COLO668 (cell line): ENCODE measurements at regions not wholly inside any gene's neighbourhood (a gene's known extent, or its start where the extent isn't known, plus 50 kb on each side); places are given as distances from the start of the nearest gene placed in this dataset.
"Not testable (repeated sequence)": the region's sequence is repeated elsewhere in the genome, so short reads cannot be mapped to it uniquely, and the experiment has no call there.

ENCODE experiments used
- DNase-seq: peaks from one replicate; lab custom pipeline; 2025; ENCODE audit not compliant: unreplicated experiment; lab: John Stamatoyannopoulos, UW

DNA sequence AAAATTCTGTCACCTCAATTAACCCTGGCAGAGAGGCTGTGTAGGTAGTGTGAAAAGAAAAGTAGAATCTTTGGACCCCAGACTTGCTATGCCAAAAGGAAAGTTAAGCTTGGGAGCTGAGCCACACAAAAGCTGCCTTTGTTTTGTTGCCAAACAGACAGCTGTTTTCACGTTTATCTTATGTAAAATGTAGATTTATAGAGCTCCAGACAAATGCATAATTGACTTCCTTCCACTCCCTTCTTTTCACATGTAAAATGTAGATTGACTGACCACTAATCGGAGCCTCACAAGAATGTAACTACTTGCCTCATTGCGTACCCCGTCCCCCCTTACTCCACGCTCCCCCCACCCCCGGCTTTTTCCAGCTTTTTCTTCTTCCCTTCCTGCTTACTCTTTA lies 2302.2 kb upstream of the RAG2 start:
- no peak for DNase-seq

DNA sequence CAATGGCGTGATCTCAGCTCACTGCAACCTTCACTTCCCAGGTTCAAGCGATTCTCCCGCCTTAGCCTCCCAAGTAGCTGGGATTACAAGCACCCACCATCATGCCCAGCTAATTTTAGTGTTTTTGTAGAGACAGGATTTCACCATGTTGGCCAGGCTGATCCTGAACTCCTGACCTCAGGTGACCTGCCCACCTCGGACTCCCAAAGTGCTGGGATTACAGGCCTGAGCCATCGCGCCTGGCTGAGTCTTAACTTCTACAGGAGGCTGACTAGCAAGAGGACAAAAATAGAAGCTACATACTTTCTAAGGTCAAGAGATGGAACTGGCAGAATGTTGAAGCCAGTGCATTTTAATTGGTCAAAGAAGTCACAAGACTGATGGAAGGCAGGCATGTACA lies 2296.2 kb upstream of the RAG2 start:
- not testable (repeated sequence) for DNase-seq

DNA sequence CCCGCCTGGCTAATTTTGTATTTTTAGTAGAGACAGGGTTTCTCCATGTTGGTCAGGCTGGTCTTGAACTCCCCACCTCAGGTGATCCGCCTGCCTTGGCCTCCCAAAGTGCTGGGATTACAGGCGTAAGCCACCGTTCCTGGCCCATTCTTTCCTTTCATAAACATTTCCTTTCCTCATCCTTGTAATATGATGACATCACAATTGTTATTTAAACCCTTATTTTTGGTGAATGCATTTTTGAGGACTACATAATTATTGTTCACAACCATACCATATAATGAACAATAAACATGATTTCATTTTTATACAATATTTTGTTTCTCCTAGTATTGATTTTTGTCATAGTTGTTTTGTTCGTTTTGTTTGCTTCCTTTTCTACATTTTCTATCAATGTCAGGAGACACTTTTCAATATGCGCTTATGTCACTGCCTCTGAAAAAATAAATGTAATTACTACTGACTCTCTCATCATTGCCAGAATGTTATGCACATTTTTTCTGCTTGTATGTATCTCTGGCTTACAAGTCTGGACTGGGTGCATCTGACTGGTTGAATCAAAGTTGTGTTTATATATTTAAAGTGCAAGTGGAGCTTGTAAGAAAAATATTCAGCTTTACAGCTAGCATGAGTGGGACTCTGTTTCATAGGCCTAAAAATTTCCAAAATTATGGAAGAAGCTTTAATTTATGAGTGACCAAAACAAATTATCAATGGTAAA lies 2286.3 kb upstream of the RAG2 start:
- DNase-seq, result no peak

DNA sequence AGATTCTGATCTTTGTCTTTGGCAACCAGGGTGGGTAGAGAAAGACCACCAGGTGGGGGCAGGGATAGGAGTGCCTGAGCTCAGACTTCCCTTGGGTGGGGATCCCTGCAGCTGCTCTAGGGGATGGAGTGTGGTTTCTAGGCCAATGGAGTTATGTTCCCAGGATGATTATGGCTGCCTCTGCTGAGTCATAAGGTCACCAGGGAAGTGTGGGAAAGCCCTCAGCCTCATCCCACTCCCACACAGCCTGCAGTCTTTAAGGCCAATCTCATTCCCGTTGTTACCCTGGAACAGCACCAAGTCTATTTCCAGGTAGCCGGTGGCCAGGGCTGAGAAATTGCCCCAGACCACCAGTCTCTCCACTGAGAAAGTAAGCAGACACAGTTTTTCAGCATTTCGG lies 2269.3 kb upstream of the RAG2 start:
- no peak for DNase-seq

DNA sequence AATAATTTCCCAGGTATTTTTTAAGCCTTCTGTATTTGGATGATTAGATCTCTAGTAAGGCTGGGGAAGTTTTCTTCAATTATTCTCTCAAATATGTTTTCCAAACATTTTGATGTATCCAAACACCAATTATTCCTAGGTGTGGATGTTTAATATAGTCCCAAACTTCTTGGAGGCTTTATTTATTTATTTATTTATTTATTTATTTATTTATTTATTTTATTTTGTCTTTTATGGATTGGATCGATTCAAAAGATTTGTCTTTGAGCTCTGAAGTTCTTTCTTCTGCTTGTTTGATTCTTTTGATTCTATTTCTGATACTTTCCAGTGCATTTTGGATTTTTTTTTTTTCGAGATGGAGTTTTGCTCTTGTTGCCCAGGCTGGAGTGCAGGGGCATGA lies 2267.9 kb upstream of the RAG2 start:
- no peak for DNase-seq

DNA sequence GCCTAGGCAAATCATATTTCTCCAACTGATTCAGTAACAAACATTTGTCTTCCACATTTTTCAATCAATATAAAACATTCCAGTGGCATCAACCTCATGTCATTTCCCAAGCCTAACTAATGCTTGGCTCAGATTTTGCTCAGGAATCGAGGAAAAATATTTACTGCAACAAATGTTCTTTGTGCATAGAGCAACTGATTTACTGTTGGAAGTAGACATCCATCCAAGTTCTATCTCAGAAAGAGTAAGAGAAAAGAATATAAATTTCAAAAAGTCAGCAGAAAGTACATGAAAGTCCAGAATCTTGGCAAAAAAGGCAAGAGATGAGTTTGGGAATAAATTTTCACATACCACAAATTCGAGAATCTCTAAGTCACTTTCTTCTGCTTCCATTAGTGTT lies 2245.0 kb upstream of the RAG2 start:
- DNase-seq, result no peak

DNA sequence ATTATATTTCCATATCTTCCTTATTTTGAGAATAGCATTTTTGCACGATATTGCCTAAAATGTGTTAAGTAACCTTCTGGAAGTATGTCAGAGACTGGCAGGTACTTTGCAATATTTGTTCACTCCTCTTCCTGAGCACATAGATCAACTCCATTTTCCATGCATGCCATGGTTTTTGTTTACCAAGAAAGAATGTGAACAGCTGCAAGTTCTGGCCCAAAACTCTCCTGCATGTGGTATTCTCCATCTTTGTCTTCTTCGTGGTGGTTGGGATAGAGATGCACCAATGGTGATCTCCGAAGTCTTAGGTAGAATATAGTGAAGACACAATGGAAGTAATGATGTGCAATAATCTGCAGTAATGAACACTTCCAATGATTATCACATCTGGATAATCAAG lies 2241.0 kb upstream of the RAG2 start:
- no peak for DNase-seq

DNA sequence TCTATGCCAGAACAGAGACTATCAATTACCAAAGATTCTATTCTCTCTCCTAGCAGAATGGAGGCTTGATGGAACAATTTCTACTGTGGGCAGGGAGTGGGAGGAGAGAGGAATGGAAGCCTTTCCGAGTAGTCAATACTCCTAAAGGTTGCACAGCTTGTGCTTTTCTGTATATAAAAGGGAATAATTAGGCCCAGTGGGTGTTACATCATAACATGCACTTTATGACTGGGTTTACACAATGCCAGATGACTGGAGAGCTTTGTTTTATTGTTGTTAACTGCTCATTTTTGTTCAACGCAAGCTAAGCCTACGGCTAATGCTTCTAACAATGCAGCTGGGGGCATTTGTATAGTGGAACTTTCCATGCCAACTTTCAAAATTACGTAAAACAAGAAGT lies 2237.9 kb upstream of the RAG2 start:
- no peak for DNase-seq

DNA sequence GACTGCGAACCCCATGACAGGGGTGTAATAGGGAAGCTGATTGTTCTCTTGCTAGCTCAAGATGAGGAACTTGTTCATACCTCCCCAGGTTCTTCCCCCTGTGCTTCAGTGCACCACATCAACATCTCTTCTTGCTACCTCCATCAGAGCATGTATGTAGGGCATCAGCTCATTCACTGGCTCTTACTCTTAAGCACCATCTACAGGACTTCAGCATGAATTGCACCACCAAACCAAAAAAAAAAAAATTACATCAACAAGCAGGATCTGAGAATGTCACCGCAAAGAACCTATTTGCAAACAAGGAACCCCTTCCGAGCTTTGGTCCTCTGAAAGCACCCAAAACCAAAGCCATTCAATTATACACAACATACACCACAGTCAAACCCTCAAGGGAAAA lies 2226.5 kb upstream of the RAG2 start:
- no peak for DNase-seq

DNA sequence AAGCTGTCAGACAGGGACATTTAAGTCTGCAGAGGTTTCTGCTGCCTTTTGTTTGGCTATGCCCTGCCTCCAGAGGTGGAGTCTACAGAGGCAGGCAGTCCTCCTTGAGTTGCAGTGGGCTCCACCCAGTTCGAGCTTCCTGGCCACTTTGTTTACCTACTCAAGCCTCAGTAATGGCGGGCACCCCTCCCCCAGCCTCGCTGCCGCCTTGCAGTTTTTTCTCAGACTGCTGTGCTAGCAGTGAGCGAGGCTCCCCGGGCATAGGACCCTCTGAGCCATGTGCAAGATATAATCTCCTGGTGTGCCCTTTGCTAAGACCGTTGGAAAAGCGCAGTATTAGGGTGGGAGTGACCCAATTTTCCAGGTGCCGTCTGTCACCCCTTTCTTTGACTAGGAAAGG lies 2223.8 kb upstream of the RAG2 start:
- DNase-seq, result not testable (repeated sequence)

DNA sequence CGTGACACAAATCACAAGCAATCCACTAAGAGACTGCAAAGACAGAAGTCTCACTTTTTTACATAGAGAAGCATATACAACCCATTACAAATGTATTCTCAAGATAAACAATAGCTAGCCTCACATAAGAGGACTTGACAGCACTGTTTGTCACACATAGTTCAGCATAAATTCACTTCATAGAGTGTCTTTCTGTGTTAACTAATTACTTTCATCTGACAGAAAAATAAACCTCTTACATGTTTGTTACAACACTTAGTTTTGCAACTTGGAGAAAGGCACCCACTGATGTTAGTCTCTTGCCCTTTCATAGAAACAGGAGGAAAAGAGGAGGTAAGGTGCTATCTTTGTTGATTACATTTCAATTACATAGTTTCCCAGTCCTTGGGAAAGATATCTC lies 2221.9 kb upstream of the RAG2 start:
- no peak for DNase-seq

DNA sequence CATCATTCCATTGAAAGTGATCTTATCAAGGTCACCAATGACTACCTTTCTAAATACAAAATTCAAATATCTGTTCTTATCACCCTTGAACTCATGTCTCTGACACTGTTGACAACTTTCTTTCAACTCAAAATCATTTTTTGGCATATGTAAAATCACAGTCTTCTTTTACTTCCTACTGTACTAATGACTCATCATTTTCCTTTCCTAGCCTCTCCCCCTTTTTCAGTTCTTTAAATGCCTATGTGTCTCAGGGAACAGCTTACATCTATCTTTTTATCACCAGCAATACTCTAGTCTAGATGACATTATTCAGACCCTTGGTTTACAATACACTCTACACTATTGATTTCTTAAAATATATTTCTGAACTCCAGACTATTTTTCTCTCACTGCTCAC lies 2220.7 kb upstream of the RAG2 start:
- DNase-seq, result no peak

DNA sequence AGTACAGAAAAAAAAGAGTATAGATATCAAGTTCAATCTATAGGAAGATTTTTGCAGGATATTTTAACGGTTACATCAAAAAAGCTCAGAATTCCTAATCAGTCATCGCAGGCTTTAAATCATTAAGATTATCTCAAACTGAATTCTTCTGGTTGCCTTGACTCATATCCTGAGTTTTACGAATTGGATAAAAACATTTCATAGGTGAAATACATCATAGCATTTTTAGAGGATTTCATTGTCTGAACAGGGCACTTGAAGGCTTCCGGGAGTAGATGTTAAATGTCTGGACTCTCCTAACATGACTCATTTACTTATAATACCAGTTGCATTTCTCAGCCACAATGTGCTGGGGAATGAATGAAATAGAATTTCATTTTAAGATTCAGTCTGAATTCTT lies 2216.6 kb upstream of the RAG2 start:
- DNase-seq, result no peak

DNA sequence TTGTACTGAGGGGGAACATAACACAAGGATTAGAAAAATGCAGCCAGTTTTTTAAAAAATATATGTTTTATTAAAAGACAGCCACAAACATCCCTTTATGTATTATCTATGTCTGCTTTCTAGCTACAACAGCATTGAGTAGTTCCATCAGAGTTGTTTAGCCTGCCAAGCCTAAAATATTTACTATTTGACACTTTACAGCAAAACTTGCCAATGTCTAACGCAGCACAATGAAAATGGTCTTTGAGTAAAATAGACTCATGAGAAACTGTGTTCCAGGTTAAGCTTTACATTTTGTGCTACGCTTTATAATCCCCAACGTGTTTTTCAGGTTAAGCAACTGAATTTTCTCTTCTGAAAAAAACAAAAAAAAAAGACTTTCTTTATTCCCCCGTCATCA lies 2211.5 kb upstream of the RAG2 start:
- no peak for DNase-seq

DNA sequence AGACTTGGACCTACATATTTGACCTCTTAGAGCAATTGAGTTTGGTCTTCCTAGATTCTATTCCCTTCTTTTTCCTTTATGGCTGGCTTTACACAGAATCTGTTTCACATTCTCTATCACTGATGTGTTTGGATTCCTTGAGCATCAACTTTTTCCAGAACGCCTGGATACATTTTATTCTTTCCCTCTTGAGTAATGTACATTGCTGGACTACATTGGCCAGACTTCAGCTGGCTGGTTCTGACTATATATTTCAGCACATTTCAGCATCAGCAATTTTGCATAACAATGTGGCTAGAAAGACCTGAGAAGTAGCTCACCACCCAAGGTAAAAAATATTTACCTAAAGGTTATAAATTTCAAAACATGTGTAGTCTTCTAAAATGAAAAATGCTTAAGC lies 2198.2 kb upstream of the RAG2 start:
- no peak for DNase-seq

DNA sequence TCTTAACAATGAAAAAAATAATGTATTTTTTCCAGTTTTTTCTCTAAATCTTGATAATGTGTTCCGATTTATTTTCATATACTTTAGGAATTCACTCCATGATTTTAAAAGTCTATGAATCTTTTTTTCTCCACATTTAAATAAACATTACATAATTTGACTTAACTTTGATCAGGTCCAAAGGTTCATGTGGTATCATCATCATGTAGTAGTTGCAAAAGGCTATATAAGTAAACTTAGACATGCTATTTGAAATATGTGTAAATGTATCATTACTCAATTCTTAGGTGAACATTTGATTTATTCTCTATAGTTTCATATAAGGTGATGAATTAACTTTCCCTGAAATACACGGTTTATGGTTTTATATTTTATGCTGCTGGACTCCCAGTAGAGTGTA lies 2197.0 kb upstream of the RAG2 start:
- DNase-seq, result no peak

DNA sequence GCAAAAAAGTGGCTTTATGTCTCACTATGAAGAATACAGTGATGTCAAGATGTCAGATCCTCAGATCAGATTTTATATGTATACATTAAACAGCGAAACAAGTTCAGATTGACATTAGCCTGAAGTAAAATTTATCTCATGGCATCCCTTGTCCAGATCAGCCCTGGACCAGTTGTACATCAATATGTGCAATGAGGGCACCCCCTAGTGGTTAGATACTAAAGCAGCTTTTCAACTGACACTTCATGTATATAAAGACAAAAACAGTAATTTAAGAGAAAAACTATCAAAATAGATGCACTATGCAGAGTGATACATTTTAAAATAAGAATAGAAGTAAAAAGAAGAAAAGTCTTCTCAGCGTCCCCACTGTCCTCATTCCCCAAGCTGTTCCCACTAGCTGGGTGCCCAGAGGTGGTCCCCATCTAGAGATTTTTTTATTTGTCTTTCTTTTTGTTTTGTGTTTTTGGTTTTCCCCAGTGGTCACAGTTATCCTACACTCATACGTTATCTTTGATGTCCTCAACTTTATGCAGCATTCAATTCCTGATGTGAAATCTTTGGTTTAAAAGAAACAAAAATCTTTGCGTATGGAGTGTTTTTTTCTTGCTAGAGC lies 2193.4 kb upstream of the RAG2 start:
- DNase-seq, result peak; percentile 26

DNA sequence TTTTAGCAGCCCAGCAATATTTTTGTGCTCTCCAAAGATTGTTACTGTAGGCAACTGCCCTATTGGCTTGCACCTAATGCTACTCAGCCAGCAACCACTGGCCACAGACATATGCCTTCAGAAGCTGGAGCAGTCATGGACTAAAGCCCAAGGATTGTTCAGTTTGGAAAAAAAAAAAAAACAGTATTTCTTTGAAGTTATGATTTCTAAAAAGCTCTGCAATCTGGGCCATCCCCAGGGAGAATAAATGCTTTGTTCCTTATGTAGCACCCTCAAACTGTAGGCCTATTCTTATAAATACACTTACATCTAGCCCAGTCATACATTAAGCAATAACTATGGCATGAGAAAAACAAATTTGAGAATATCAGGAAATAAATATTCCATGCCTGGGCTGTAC lies 2190.5 kb upstream of the RAG2 start:
- no peak for DNase-seq

DNA sequence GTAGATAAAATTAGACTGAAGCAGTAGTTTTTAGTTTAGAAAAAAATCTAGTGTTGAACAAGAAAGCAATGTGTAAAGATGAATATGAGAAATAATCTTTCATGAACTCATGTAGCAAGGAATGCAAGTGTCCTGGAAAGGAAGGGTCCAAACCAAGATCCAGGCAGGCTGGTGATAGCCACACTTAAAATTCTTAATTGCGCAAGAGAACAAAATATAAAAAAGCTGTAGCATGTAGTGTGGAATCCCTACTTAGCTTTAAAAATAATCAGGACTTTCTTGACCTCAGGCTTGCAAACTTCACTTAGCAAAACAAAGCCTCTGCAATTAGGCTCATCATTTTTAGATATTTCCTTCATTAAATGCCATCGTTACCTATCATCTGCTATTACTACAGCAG lies 2186.1 kb upstream of the RAG2 start:
- no peak for DNase-seq

DNA sequence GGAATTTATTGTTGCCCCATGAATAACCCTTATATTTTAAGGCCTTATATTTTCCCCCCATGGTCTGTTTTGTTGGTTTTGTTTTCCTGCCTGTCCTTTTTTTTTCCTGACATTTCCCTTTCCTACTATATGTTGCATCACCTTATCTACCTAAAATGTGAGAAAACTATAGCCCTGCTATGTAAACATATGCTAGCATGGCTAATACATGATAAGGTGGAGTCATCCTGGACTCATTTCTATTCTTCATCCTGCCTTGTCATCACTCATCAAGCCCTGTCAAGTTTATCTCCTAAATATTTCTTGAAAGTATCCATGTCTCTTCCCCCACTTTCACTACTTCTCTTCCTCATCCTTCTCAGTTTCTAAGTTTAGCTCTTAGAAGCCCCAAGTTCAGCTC lies 2168.8 kb upstream of the RAG2 start:
- no peak for DNase-seq

DNA sequence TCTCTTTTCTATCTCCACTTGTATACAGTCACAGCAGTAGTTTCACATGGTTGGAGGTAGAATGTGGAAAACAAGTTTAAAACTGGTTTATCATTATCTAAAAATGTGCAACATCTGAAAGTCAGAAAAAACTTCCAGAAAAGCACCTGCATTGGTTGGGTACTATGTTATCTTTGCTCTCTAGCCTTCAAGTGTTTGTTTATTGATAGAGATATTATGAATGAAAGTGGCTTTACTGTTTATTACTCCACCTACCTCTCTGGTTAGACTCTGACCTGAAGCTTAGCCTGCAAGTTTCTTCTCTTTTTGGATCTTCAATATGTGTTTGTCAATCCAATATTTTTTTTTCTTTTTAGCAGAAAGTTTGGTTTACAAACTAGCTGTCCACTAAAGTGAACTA lies 2161.4 kb upstream of the RAG2 start:
- DNase-seq, result no peak

DNA sequence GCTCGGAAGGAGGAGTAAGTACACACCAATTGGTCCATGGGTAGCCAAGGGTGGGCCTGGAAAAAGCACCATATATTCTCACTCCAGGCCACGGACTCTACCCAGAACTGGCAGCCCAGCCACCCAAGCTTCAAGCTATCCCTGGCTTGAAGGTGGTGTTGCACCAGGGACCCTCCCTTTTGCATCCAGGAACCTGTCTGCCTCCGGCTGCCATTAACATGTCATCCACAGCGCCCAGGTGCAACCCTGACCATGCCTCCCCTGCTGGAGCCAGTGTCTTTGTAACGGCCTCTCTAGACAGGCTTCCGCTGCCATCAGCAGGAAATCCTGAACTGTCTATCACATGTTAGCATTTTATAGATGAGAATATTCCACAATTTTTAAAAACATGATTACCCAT lies 2158.5 kb upstream of the RAG2 start:
- DNase-seq, result no peak

DNA sequence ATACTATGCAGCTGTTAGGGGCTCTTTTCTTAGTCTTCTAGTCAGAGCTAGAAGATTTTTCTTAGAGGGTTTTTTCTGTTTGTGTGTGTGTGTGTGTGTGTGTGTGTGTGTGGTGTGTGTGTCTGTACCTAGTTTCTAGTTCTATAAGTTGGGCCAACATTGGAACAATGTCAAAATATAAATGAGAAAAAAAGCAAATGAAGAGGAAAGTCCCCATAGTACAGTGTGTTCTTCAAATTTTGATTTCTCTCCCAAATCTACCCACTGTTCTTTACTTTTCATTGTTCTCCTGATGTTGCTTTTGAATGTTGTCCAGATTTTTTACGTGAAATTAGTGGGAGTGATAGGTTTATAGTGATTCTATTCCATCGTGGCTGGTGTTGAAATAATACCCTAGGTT lies 2153.4 kb upstream of the RAG2 start:
- DNase-seq, result no peak
